ENCODE measurements at regions not wholly inside any gene's neighbourhood (a gene's known extent, or its start where the extent isn't known, plus 50 kb on each side); places are given as distances from the start of the nearest gene placed in this dataset.

DNA sequence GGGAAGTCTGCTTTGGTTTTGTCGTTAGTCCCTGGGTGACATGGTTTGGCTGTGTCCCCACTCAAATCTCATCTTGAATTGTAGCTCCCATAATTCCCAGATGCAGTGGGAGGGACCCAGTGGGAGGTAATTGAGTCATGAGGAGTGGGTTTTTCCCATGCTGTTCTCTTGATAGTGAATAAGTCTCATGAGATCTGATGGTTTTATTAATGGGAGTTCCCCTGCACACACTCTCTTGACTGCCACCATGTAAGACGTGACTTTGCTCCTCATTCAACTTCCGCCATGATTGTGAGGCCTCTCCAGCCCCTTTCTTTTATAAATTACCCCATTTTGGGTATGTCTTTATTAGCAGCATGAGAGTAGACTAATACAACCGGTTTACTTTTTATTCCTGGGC, 405.8 kb upstream of the ID2 start:
- TF ChIP-seq, protein P1, sequence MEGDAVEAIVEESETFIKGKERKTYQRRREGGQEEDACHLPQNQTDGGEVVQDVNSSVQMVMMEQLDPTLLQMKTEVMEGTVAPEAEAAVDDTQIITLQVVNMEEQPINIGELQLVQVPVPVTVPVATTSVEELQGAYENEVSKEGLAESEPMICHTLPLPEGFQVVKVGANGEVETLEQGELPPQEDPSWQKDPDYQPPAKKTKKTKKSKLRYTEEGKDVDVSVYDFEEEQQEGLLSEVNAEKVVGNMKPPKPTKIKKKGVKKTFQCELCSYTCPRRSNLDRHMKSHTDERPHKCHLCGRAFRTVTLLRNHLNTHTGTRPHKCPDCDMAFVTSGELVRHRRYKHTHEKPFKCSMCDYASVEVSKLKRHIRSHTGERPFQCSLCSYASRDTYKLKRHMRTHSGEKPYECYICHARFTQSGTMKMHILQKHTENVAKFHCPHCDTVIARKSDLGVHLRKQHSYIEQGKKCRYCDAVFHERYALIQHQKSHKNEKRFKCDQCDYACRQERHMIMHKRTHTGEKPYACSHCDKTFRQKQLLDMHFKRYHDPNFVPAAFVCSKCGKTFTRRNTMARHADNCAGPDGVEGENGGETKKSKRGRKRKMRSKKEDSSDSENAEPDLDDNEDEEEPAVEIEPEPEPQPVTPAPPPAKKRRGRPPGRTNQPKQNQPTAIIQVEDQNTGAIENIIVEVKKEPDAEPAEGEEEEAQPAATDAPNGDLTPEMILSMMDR (IDR thresholded peaks at IDR 0.05) = no peak
- Mint-ChIP-seq H3K36me3 (ENCODE audit: low read depth) (no peaks in the 10 kb centered on the region), H3K4me3 (no peak overlapping the region), H3K27ac (no peak overlapping the region), H3K9me3 (peaks cover 6% of the 10 kb centered on the region; the same call in 1 of the 2 replicates), H3K27me3 (ENCODE audit: insufficient read depth) (peaks cover 16% of the 10 kb centered on the region), H3K4me1 (ENCODE audit: low read depth) (no peaks in the 10 kb centered on the region)
- no peak for DNase-seq

DNA sequence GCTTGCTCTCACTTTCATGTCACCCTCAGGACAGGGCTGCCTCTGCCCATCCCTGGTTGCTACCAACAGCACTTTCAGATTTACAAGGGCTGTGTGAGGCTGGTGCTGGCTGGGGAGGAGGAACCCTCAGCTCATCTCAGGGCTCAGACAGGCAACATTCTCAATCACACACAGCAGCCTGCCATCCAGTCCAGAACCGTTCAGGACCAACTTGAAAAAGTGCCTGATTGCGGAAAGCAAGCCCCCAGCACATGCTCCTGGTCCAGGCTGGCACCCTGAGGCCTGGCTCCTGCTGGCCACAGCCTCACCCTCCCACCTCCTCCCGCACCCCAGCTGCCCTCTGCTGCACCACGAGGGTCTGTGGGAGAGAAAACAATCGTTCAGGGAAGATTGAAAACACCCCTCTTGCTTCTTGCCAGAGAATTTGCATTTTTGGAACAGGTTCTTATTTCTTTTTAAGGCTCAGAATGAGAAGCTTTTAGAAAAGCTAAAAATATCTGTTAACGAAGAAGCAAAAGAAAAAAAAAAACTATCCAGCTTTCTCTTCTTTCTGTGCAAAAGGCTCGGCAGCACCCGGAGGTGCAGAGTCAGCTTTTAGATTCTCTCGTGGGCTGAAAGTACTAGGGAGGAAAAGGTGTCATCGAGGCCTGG, 403.8 kb upstream of the ID2 start:
- H3K36me3 Mint-ChIP-seq (ENCODE audit: low read depth) = no peaks in the 10 kb centered on the region
- H3K27me3 Mint-ChIP-seq (ENCODE audit: insufficient read depth) = peaks cover 21% of the 10 kb centered on the region
- no peak overlapping the region for H3K27ac Mint-ChIP-seq
- DNase-seq = no peak
- TF ChIP-seq, protein P1 (IDR thresholded peaks at IDR 0.05) = no peak
- H3K9me3 Mint-ChIP-seq = peaks cover 6% of the 10 kb centered on the region; the same call in 1 of the 2 replicates
- no peaks in the 10 kb centered on the region for H3K4me1 Mint-ChIP-seq (ENCODE audit: low read depth)
- H3K4me3 Mint-ChIP-seq = no peak overlapping the region

DNA sequence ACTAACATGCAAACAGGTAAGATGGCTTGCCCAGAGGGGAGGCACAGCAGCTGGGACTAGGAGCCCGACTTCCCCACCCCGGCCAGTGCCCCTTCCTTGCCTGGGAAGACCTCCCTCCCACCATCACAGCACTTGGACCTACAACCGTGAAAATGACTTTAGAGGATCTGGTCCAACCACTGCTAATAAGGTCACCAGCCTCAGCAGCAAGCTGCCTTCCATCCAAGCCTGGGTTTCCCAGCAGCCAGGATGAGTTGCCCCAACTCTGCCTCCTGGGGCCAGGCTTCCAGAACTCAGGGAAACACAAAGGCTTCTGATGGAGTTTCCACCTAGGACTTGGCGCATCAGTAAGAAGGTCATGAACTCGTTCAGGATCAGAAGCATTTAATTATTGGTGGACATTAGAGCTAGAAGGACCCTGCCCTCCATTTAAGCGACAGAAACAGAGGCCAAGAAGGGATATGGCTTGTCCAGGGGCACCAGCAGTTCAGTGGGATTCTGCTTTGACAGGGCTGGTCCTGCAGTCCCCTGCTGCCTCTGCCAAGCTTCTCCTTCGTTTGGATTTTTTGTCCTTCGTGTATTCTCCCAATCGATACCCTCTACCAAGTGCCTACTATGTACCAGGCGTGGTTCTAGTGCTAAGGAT, 403.0 kb upstream of the ID2 start:
- H3K27me3 Mint-ChIP-seq (ENCODE audit: insufficient read depth) = peaks cover 25% of the 10 kb centered on the region
- H3K9me3 Mint-ChIP-seq = peaks cover 6% of the 10 kb centered on the region; the same call in 1 of the 2 replicates
- H3K27ac Mint-ChIP-seq = no peak overlapping the region
- no peak for DNase-seq
- H3K36me3 Mint-ChIP-seq (ENCODE audit: low read depth) = no peaks in the 10 kb centered on the region
- TF ChIP-seq, protein P1 (IDR thresholded peaks at IDR 0.05) = no peak
- H3K4me3 Mint-ChIP-seq = no peak overlapping the region
- no peaks in the 10 kb centered on the region for H3K4me1 Mint-ChIP-seq (ENCODE audit: low read depth)

DNA sequence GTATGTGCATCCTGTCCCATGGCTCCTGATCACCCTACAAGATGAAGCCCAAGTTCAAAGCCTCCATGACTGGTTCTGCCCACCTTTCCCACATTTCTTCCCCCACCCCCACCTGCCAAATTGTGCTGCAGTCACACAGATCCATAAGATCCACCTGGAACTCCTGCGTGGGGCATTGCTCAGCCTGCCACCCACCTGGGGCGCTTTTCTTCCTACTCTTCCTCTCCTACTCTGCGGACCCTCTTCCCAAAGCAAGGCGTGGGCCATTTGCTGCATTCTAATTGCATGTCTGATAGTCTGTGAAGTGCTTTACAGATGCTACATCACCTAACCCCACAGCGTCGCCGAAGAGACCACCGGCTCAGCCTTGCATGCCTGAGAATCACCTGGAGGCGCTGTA, 402.4 kb upstream of the ID2 start:
- Mint-ChIP-seq H3K27me3 (ENCODE audit: insufficient read depth) (peaks cover 21% of the 10 kb centered on the region), H3K4me3 (no peak overlapping the region), H3K36me3 (ENCODE audit: low read depth) (no peaks in the 10 kb centered on the region), H3K27ac (no peak overlapping the region), H3K9me3 (peaks cover 4% of the 10 kb centered on the region; the same call in 1 of the 2 replicates), H3K4me1 (ENCODE audit: low read depth) (no peaks in the 10 kb centered on the region)
- TF ChIP-seq, protein P1 (IDR thresholded peaks at IDR 0.05) = no peak
- DNase-seq = no peak

DNA sequence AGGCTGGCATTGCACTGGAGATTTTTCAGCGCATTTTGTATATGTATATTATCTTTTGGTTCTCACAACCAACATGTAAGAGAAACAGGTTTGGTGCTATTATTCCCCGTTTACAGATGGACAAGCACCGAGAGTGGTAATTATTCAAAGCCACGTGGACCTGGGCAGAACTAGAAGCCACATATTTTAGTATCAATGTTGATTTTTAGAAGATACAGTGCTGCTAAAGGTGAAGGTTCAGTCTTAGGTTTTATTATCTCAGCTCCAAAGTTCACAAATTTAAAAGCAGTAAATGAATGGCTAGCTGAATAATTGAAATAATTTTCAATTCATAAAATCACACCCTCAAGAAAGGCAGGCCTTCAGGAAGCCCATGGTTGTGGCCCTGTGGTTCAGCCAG, 400.6 kb upstream of the ID2 start:
- TF ChIP-seq, protein P1 (IDR thresholded peaks at IDR 0.05) = no peak
- H3K27me3 Mint-ChIP-seq (ENCODE audit: insufficient read depth) = peaks cover 13% of the 10 kb centered on the region
- H3K9me3 Mint-ChIP-seq = no peaks in the 10 kb centered on the region
- H3K4me3 Mint-ChIP-seq = no peak overlapping the region
- H3K4me1 Mint-ChIP-seq (ENCODE audit: low read depth) = no peaks in the 10 kb centered on the region
- no peak for DNase-seq
- H3K36me3 Mint-ChIP-seq (ENCODE audit: low read depth) = no peaks in the 10 kb centered on the region
- H3K27ac Mint-ChIP-seq = no peak overlapping the region

Data from HFFc6 (cell line).